ENCODE measurements at regions not wholly inside any gene's neighbourhood (a gene's known extent, or its start where the extent isn't known, plus 50 kb on each side); places are given as distances from the start of the nearest gene placed in this dataset.
A peak's percentile ranks its signal among the peaks of the same experiment; 100 is the strongest.
"Not testable (repeated sequence)": the region's sequence is repeated elsewhere in the genome, so short reads cannot be mapped to it uniquely, and the experiment has no call there.

GRCh38 chrX:23514082-23514481 is 153.2 kb upstream of the PRDX4 start:
- H2AFZ ChIP-seq (replicated peaks) = peak overlapping the region; percentile 26
- no peaks in the 10 kb centered on the region for H3K9me3 ChIP-seq (ENCODE audit: low read depth)
- Mint-ChIP-seq H3K9me3 (no peaks in the 10 kb centered on the region), H3K36me3 (no peaks in the 10 kb centered on the region), H3K27ac (no peak overlapping the region), H3K4me1 (peaks cover 17% of the 10 kb centered on the region), H3K4me3 (no peak overlapping the region), H3K27me3 (ENCODE audit: insufficient read depth, low read depth) (no peaks in the 10 kb centered on the region)
- no peak overlapping the region for H3K4me3 ChIP-seq
- no peaks in the 10 kb centered on the region for H3K79me2 ChIP-seq (ENCODE audit: low read depth)
- no peaks in the 10 kb centered on the region for H3K36me3 ChIP-seq
- no peaks in the 10 kb centered on the region for H4K20me1 ChIP-seq (ENCODE audit: low read depth)
- H3K9ac ChIP-seq = no peak overlapping the region
- DNase-seq (ENCODE audit: low spot score) = no peak
- no peak overlapping the region for H3K4me2 ChIP-seq
- no peak overlapping the region for H3K27ac ChIP-seq
- no peaks in the 10 kb centered on the region for H3F3A ChIP-seq (ENCODE audit: low read depth)
- TF ChIP-seq CTCF (IDR thresholded peaks at IDR 0.05) = no peak
- TF ChIP-seq EZH2phosphoT487 (IDR thresholded peaks at IDR 0.05) = no peak
- peaks cover 11% of the 10 kb centered on the region for H3K4me1 ChIP-seq
- no peaks in the 10 kb centered on the region for H3K27me3 ChIP-seq

- peaks cover 17% of the 10 kb centered on the region for H3K4me1 Mint-ChIP-seq
- no peak overlapping the region for H3K9ac ChIP-seq
- H3K4me3 ChIP-seq = no peak overlapping the region
- no peak overlapping the region for H3K27ac ChIP-seq
- H3K27ac Mint-ChIP-seq = no peak overlapping the region
- H3K4me2 ChIP-seq = no peak overlapping the region
- H2AFZ ChIP-seq (replicated peaks) = peak overlapping the region; percentile 26
- DNase-seq (ENCODE audit: low spot score) = no peak
- TF ChIP-seq EZH2 (IDR thresholded peaks at IDR 0.05) = no peak
- TF ChIP-seq EZH2phosphoT487 (IDR thresholded peaks at IDR 0.05) = no peak
- TF ChIP-seq CTCF (IDR thresholded peaks at IDR 0.05) = no peak
- no peaks in the 10 kb centered on the region for H4K20me1 ChIP-seq (ENCODE audit: low read depth)
- no peak overlapping the region for H3K4me3 Mint-ChIP-seq
- H3K9me3 ChIP-seq (ENCODE audit: low read depth) = no peaks in the 10 kb centered on the region
- H3F3A ChIP-seq (ENCODE audit: low read depth) = no peaks in the 10 kb centered on the region
- no peaks in the 10 kb centered on the region for H3K9me3 Mint-ChIP-seq
- no peaks in the 10 kb centered on the region for H3K27me3 Mint-ChIP-seq (ENCODE audit: insufficient read depth, low read depth)
- H3K79me2 ChIP-seq (ENCODE audit: low read depth) = no peaks in the 10 kb centered on the region
- peaks cover 11% of the 10 kb centered on the region for H3K4me1 ChIP-seq
- H3K36me3 Mint-ChIP-seq = no peaks in the 10 kb centered on the region
- no peaks in the 10 kb centered on the region for H3K36me3 ChIP-seq
- H3K27me3 ChIP-seq = no peaks in the 10 kb centered on the region
Observed at GRCh38 chrX:23515028-23515427, 152.3 kb upstream of the PRDX4 start.

GRCh38 chrX:23523026-23523657 is 144.2 kb upstream of the PRDX4 start:
- not testable (repeated sequence) for H3K36me3 ChIP-seq; H3K4me1 ChIP-seq; H3K27me3 ChIP-seq; H3K79me2 ChIP-seq (ENCODE audit: low read depth); DNase-seq (ENCODE audit: low spot score); H3K36me3 Mint-ChIP-seq; H3K4me2 ChIP-seq; H2AFZ ChIP-seq (replicated peaks); H3K9ac ChIP-seq; H3K27ac ChIP-seq; H3K27ac Mint-ChIP-seq; H3K4me3 ChIP-seq; H3K4me3 Mint-ChIP-seq; H3K27me3 Mint-ChIP-seq (ENCODE audit: insufficient read depth, low read depth); H3F3A ChIP-seq (ENCODE audit: low read depth); H3K9me3 ChIP-seq (ENCODE audit: low read depth); H4K20me1 ChIP-seq (ENCODE audit: low read depth); H3K4me1 Mint-ChIP-seq
- H3K9me3 Mint-ChIP-seq = peaks cover 12% of the 10 kb centered on the region

- H3K9ac ChIP-seq = no peak overlapping the region
- no peaks in the 10 kb centered on the region for H3K36me3 ChIP-seq
- H3K9me3 ChIP-seq (ENCODE audit: low read depth) = peaks cover 3% of the 10 kb centered on the region
- Mint-ChIP-seq H3K4me1 (no peaks in the 10 kb centered on the region), H3K27ac (no peak overlapping the region), H3K36me3 (no peaks in the 10 kb centered on the region), H3K4me3 (no peak overlapping the region), H3K9me3 (peaks cover 12% of the 10 kb centered on the region), H3K27me3 (ENCODE audit: insufficient read depth, low read depth) (no peaks in the 10 kb centered on the region)
- H3K79me2 ChIP-seq (ENCODE audit: low read depth) = no peaks in the 10 kb centered on the region
- H3K4me2 ChIP-seq = no peak overlapping the region
- H4K20me1 ChIP-seq (ENCODE audit: low read depth) = no peaks in the 10 kb centered on the region
- no peak for DNase-seq (ENCODE audit: low spot score)
- H3K4me3 ChIP-seq = no peak overlapping the region
- H3K4me1 ChIP-seq = no peaks in the 10 kb centered on the region
- TF ChIP-seq EZH2 (IDR thresholded peaks at IDR 0.05) (no peak), EZH2phosphoT487 (IDR thresholded peaks at IDR 0.05) (no peak), CTCF (IDR thresholded peaks at IDR 0.05) (no peak)
- no peak overlapping the region for H2AFZ ChIP-seq (replicated peaks)
- H3K27me3 ChIP-seq = no peaks in the 10 kb centered on the region
- H3F3A ChIP-seq (ENCODE audit: low read depth) = no peaks in the 10 kb centered on the region
- no peak overlapping the region for H3K27ac ChIP-seq
Observed at GRCh38 chrX:23524467-23524866, 142.8 kb upstream of the PRDX4 start.

Data from neural progenitor cell (in vitro differentiated cells).